Body of pancreas (tissue), 4 donors: ENCODE measurements at regions not wholly inside any gene's neighbourhood (a gene's known extent, or its start where the extent isn't known, plus 50 kb on each side); places are given as distances from the start of the nearest gene placed in this dataset.
"Not testable (repeated sequence)": the region's sequence is repeated elsewhere in the genome, so short reads cannot be mapped to it uniquely, and the experiment has no call there.

ENCODE experiments used
- CTCF ChIP-seq, 7 experiments: fragments of 450-650 bp in 4 of 7; fragments of 200-600 bp in 3 of 7; sonication (generic) in 3 of 7; IDR thresholded peaks; one replicate each; pipeline ENCODE4 v1.5.1; 2016 to 2019; ENCODE audit warnings: antibody characterized with exemption in 7 of 7
- POLR2A ChIP-seq, 3 donors: fragments of 450-650 bp; IDR thresholded peaks; one replicate each; pipeline ENCODE4 v1.6.1; 2016; ENCODE audit warnings: antibody characterized with exemption in 3 of 3, mild to moderate bottlenecking in 2 of 3

- not testable (repeated sequence) for TF ChIP-seq CTCF, POLR2A (IDR thresholded peaks at IDR 0.05)
Observed at GRCh38 chr6:57792720-57793397, 475.4 kb downstream of the PRIM2 start.
